Bone marrow (tissue), 2 donors: ENCODE measurements at regions not wholly inside any gene's neighbourhood (a gene's known extent, or its start where the extent isn't known, plus 50 kb on each side); places are given as distances from the start of the nearest gene placed in this dataset.

Experiments used
- DNase-seq, 2 donors: peaks; one replicate each; lab custom pipeline; 2025; lab: John Stamatoyannopoulos, UW

DNA sequence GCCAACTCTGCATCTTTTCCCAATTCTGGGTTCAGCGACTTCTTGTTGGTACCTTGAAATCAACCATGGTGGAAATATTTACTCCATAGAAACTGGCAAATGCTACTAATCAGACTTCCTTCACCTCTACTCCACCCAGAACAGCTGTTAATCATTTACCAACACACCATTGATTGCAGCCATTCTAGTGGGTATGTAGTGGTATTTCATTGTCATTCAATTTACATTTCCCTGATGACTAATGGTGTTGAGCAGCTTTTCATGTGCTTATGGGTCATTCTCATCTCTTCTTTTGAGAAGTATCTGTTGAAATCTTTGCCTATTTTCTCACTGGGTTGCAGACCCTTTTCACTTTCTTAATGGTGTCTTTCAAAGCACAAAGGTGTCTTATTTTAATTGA is 122.4 kb upstream of the MSX2 start:
- DNase-seq = no peak

DNA sequence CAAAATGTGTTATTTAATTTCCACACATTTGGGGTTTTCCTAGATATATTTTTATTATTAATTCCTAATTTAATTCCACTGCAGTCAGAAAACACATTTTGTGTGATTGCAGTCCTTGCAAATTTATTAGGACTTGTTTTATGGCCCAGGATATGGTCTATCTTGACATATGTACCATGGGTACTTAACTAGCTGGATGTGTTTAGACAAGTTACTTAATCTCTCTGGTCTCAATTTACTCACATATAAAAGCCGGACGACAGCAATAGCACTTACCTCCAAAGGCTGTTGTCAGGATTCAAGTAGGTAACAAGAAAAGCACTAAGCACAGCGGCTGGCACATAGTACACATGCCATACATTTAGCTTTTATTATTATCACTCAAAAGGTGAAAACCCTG is 118.2 kb upstream of the MSX2 start:
- no peak for DNase-seq

DNA sequence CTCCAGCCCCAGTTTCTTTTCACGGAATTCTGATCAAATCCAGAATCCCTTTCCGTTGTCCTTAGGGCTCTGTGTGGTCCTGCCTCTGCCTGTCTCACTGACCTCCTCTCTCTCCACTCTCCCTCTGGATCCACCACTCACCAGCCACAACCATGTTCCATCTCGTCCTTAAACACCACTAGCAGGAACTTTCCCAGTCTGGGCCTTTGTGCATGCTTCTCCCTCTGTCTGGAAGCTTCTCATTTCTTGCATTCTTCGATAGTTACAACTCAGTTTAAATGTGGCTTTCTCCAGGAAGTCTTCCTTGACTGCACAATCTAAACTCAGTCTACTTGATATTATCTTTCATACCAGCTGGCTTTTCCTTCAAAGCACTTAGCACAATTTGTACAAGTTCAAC is 117.7 kb upstream of the MSX2 start:
- no peak for DNase-seq

DNA sequence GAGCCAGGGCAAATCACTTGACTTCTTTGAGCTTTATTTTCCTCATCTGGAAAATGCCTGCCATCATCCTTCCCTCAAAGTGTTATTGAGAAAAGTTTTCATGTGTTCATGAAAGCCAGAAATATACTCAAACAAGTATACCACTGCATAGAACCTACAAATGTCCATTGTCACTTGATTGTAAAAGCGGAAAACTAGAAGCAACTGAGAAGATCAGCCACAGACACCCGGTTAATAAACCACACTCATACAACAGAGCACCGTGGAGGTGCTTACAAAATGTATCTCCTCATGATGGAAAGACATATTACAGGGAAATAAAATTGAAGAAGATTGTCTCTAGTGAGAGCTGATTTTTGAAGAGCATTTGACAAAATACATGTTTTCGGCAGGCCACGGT is 117.2 kb upstream of the MSX2 start:
- DNase-seq = no peak

DNA sequence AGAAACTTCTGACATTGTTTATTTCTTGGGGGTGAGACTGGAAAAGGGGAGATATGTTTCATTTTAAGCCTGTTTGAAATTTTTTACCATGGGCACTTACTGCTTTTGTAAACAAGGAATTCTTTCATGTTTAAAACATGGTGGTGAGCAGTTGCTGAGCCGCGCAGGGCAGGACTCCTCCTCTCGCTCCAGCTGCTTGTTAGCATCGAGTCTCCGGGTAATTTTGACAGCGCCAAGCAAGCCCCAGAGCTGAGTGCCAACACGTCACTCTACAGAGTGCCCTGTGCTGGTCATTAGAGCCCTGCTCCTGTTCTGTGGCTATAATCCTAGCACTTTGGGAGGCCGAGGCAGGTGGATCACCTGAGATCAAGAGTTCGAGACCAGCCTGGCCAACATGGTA is 116.5 kb upstream of the MSX2 start:
- no peak for DNase-seq

DNA sequence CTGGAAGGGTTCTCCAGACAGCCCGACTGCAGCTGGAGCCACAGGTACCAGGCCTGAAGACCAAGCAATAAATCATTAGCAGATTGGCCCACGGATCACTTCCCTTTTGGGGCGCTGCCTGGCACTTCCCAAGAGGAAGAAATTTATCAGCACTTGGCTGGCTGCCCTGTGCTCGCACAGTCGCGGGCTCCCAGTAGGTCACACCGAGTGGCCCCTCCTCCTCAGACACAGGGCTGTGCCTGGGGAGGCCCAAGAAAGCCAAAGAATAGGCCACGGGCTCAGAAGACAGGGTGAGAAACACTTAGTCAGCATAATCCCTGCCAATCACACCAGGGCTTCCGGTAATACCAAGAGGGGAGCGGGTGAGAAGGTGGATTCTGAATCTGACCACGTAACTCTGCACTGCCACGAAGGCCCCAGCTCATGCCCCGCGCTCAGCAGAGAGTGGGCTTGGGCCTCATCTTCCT is 115.7 kb upstream of the MSX2 start:
- DNase-seq = peak in 1 of 2 donors; percentile 11

DNA sequence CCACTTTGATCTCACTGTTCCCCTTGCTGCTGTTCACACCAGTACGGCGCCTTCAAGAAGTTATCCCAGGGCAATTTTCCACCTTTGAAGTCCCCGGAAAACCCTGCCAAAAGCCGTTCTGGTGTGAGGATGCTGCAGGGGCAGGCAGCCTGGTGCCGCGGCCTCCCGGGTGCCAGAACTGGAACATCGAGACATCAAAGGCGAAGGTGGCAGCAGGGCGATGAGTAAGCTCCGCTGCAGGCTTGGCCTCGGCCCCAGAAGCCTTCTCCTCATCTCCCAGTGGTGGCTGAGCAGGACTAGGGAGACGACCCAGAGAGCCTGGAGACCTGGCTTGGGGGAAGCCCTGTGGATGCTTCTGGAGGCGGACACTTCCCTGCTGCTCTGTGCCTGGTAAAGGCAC is 115.3 kb upstream of the MSX2 start:
- DNase-seq = no peak

DNA sequence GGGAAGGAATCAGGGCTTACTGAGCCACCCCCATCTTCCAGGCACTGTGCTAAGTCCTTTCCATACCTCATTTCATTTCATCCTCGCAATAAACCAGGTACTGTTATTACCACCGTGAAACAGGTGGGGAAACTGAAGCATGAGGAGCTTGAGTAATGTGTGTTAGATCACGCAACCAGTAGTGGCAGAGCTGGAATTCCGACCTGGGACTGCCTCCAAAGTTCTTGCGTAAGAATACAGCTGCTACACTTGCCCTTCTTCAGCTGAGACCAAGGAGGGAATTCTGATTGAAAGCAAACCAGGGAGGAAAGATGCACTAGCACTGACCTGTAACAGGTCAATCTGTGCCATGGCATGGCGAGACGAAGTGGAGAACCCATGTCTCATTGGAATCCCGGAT is 113.4 kb upstream of the MSX2 start:
- no peak for DNase-seq

DNA sequence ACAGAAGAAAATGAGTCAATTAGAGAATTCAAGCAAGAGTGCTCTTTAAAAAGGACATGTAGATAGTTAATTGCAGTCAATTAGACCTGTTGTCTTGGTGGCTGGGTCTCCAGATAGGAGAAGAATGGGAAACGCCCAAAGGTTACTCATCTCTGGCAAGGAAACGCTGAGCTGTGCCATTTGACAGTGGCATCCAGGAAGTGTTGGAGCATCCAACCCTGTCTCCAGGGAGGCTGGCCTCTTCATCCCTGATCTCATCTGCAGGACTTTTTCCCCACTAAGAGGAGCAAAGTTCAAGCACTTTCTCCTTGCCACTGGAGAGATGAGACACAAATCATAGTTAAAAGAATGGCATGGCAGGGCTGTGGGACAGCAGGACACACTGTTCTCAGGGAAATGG is 111.7 kb upstream of the MSX2 start:
- no peak for DNase-seq

DNA sequence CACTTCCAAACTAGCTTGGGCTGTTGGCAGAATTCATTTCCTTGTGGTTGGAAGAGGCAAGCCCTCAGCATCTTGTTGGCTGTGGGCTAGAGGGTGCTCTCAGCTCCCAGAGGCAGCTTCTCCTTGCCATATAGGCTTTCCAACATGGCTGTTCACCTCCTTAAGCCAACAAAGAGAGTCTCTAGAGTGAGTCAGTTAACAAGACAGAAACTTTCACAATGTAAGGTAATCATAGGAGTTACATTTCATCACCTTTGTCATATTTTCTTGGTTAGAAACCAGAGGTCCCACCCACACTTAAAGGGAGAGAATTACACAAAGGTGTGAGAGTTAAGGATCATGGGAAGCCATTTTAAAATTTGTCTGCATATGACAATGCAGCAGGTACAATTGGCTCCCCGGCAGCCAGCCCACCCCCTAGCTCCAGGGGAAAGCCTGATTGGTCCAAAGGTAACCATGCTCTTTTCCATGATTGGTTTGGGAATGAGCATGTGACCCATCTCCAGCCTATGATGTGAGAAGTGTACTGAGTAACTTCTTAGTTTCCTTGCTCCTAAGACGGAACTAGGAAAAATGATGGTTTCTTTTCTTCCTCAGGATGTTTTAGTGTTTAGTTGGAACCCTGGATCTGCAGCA is 109.8 kb upstream of the MSX2 start:
- no peak for DNase-seq

DNA sequence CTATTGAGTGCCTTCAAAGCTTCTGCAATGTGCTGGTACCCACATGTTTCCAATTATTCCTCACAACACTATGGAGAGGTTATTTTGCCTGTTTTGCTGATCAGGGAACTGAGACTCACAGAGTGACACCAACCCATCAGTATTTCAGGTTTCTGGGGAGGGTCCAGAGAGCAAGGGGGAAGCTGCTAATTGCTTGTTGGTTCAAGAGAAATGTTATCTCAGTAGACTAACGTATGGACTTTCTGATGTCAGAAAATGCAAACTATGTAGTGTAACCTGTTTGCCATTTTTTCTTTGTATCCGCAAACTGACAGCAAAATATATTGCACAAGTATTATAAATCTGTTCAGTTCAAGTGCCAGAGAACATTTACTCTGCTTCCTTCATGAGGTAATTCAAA is 108.3 kb upstream of the MSX2 start:
- DNase-seq = no peak

DNA sequence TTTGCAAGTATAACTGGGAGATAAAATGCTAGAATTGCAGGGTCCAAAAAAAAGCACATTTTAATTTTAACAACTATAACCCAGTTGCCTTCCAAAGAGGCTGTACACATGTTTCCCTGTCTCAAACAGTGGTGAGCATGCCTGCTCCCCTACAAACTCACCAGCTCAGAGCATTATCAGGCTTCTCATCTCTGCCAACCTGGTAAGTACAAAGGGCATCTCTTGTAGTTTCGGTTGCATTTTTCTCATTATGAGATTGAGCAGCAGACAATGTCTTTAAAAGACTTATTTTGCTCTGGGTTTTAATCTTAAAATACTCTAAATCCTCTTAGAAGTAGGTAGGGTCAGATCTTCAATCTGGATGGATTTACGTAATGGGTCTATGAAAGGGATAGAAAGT is 107.1 kb upstream of the MSX2 start:
- DNase-seq = no peak

DNA sequence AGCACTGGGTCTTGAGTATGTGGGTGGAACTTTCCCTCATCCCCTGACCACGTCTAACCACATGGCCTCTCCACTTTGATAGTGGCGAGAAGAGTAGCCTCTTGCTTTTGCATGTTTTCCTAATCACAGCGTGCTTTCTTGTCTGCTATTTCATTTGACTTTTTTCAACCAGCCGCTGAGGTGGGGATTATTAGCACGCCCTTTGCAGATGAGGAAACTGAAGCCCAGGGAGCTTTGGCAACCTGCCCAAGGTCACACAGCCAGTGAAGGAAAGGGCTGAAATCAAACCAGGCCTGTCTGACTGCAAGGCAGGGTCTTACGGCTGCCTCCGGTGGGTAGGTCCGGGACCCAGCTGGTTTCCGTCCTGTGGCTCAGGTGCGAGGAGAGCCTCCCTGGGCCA is 106.5 kb upstream of the MSX2 start:
- DNase-seq = no peak

DNA sequence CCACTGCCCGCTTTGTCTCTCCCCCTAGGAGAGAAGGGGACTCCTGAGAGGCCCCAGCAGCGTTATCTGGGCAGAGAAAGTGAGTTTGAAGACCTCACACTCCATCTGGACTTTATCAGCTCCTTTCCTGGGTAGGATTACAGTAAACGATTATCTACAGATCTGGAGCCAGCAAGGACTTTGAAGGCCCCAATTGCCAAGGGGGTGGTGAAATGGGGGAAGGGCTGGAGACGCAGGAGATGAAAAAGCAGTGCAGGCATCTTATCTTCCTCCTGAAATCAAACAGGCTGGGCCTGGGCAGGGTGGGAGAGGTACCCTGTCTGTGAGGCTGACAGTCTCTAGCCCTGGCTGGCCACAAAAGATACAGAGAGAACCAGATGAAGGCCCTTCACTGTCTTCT is 105.8 kb upstream of the MSX2 start:
- DNase-seq = no peak

DNA sequence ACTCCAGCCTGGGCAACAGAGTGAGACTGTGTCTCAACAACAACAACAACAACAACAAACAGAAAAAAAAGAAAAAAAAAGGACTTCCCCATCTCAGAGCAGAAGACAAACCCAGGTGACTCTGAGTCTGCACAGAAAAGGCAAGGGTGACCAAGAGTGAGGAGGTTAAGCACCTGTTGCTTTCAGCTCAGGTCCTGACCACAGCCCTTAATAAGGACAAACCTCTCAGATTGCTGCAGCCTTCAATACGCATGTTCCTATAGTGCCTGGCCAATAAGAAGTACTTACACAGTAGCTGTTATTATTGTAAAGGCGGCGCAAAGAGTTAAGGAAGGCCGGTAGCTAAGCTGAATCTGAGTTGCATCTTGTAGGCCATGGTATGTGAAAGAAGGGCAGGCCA is 102.3 kb upstream of the MSX2 start:
- DNase-seq = no peak

DNA sequence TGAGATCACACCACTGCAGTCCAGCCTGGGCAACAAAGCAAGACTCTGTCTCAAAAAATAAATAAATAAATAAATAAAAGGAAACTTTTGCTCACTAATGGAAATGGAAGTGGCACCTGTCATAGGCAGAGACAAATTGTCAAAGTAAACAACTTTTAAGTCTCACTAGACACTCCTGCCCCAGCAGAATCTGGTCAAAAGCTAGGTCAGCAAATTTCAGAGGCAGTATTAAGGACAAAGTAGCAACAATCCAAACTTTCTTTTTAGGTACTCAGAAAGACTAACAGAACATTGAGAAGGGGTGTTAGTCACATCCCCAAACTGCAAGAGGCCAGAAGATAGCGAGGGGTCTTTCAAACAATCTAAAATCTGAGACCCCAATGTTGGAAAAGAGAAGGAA is 101.4 kb upstream of the MSX2 start:
- no peak for DNase-seq

DNA sequence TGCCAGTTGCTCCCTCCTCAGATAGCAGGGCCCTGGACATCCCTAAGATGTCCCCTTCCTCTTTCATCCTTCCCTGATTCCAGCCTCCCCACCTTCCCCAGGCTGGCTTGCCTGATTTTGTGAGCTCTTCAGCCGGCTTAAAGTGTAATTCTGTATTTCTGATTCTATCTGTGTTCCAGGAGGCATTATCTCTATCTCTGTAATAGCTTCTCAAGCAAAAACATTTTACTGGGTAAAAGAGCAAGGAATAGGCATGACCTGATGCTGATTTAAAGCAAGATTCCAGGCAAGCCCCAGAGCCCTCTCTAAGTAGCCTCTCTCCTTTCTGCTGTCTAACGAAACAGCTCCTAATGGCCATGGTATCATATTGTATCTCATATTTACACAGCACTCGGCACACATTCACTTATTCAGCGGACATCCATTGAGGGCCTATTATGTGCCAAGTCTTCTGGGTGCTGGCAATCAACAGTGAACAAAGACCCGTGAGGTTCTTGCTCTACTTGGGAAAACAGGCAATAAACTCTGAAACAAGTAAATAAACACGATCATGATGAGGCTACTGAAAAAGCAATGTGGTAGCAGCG is 100.9 kb upstream of the MSX2 start:
- DNase-seq = no peak

DNA sequence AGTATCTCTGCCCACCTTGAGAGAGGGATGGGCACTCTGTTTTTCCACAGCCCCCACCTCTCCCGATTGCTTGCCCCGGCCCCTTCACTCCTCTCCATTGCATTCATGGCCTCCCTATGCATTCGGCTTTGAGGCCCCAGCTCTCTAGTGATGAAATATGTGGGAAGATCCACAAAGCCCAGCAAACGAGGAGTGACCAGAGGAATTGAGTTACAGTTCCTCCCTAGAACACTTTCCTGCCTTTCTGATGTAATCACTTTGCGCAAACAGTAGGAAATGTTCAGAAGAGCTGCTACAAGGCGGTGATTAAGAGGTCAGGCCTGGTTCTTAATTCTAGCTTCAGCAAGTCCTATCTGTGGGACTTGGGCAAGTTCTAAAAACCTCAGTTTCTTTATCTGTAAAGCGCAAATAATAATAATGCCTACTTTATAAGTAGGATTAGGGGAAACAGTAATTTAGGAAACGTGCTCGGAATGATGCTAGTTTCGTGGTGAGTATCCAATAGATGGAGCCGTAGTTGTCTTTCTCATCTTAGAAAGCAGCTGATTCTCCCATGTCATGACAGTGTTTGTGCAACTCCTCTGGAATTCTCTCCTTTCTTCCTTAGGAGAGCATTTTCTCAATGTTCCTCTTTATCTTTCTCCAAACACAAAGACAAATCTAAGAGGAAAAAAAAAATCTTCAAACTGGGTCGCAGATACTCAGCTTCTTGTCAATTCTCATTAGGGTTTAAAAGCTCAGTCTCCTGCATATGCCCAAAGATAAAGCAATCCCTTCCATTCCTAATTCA is 99.5 kb upstream of the MSX2 start:
- no peak for DNase-seq

DNA sequence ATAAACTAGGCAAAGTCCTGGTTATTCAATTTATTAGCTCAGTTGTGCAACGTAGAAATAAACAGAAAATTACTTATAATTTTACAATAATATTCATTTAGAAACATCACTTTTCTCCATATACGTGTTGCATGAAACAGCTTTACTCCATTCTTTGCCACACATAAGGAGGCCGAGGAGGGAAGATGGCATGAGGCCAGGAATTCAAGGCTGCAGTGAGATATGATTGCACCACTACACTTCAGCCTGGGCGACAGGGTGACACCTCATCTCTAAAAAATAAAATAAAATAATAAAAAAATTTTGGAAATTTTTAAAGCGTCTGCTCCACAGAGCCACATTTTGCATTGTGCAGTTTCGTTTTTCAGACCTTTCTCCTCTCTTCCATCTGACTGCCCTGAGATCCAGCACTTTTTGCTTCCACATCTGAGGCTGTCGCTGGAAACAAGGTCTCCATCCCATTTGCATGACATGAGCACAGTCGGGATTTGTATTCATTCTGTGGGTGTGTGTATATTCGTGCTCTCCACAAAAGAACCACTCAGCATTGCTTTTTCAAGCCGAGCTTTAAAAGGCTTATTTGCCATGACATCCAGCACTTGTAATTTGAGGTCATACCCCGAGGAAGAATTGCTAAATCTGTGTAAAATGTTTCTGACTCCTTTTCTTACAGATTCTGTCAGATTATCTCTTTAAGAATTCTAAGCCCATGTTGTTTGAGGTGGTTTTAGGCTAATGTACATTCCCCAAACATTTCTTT is 98.6 kb upstream of the MSX2 start:
- no peak for DNase-seq

DNA sequence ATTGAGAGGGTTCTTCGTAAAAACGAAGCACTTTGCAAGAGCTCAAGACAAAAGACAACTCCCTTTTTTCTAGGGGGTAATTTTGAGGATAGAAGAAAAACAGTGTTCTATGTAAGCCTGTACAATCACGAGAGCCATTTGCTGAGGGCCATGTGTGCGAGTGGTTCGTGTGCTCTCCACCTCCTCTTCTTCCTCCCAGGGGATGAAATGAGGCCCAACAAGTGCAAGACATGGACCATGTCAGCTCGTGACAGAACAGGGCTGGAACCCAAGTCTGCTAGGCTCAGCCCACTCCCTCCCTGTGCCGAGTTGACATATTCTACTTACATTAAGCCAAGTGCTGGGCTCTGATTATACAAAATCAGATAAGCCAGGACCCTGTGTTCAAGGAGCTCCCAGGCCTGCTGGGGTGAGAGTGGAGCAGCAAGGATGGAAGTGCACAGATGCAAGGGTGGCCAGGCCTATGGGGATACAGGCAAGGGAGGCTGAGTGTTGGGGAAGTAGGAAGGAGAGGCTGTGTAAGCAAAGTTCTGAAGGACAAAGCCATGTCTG is 97.9 kb upstream of the MSX2 start:
- DNase-seq = no peak

DNA sequence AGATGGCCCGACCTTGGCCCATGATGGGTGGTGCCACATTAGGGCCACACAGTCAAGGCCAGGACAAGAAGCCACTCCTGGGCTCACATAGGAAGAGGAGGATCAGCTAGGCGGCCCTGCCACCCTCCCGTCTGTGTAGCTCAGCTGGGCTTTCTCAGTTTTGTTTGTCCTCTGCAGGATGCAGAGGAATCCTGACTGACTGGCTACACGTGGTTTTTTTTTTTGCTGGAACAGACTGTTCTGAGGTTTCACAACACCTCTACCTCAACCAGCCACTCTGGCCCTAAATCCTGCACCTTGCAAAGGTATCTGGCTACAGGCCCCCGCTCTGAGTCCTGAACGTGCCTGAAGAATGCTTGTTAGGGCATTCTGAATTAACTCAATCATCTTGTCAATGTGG is 88.3 kb upstream of the MSX2 start:
- DNase-seq = no peak

DNA sequence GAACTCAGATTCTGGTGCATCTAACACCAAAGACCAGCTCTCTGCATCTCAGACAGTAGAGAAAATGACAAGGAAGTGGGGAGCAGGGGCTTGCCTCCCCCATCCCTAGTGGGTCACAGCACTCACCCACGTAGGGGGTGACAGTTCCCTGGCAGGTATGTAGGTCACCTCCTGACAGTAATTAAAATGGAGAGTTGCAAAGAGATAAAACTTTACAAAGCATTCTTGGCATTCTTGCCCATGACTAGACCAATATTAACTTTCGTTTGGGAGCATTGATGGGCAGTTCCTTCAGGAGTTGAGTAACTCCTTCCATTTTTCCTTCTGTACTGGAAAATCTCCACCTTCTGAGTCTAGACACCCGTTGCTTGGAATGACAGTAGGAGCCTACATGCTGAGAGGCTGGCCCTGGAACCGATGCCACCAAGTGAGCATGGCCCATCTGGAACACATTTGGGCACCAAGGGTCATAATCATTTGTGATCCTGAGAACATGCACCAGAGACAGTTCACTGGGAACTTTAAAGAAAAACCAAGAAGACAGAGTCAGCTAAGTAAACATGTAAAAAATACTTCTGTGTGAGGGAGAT is 81.5 kb upstream of the MSX2 start:
- DNase-seq = no peak
